ENCODE measurements at regions not wholly inside any gene's neighbourhood (a gene's known extent, or its start where the extent isn't known, plus 50 kb on each side); places are given as distances from the start of the nearest gene placed in this dataset.

GRCh38 chr1:214216021-214216420 lies 64.9 kb upstream of the SMYD2 start:
- no peaks in the 10 kb centered on the region for H3K27me3 ChIP-seq (ENCODE audit: control insufficient read depth, insufficient read depth, low read length)
- H3K36me3 ChIP-seq (ENCODE audit: control insufficient read depth, insufficient read depth, low read length): no peaks in the 10 kb centered on the region
- no CpG with 5 or more reads among the region's 1 CpG for WGBS (ENCODE audit: insufficient coverage)
- H3K27ac ChIP-seq (ENCODE audit: low read depth, low read length): no peak overlapping the region
- no peak overlapping the region for H3K4me3 ChIP-seq (ENCODE audit: low read depth, low read length)
- H3K9me3 ChIP-seq (ENCODE audit: control insufficient read depth, insufficient read depth, low read length): no peaks in the 10 kb centered on the region
- peaks cover 5% of the 10 kb centered on the region for H3K4me1 ChIP-seq (ENCODE audit: control insufficient read depth, insufficient read depth, low read length)
- peak in 1 of 6 donors; percentile 56 for DNase-seq (ENCODE audit: low read depth in 4 of 6, low spot score in 6 of 6)

- H3K27ac ChIP-seq (ENCODE audit: low read depth, low read length): no peak overlapping the region
- no peaks in the 10 kb centered on the region for H3K27me3 ChIP-seq (ENCODE audit: control insufficient read depth, insufficient read depth, low read length)
- no peaks in the 10 kb centered on the region for H3K9me3 ChIP-seq (ENCODE audit: control insufficient read depth, insufficient read depth, low read length)
- H3K4me3 ChIP-seq (ENCODE audit: low read depth, low read length): no peak overlapping the region
- no peaks in the 10 kb centered on the region for H3K36me3 ChIP-seq (ENCODE audit: control insufficient read depth, insufficient read depth, low read length)
- no peak for DNase-seq (ENCODE audit: low read depth in 4 of 6, low spot score in 6 of 6)
- peaks cover 5% of the 10 kb centered on the region for H3K4me1 ChIP-seq (ENCODE audit: control insufficient read depth, insufficient read depth, low read length)
Observed at GRCh38 chr1:214216779-214217178, 64.2 kb upstream of the SMYD2 start.

GRCh38 chr1:214219902-214220301 lies 61.1 kb upstream of the SMYD2 start:
- Histone ChIP-seq H3K9me3 (ENCODE audit: control insufficient read depth, insufficient read depth, low read length) (no peaks in the 10 kb centered on the region), H3K4me3 (ENCODE audit: low read depth, low read length) (no peak overlapping the region), H3K36me3 (ENCODE audit: control insufficient read depth, insufficient read depth, low read length) (no peaks in the 10 kb centered on the region), H3K4me1 (ENCODE audit: control insufficient read depth, insufficient read depth, low read length) (peaks cover 6% of the 10 kb centered on the region), H3K27me3 (ENCODE audit: control insufficient read depth, insufficient read depth, low read length) (no peaks in the 10 kb centered on the region), H3K27ac (ENCODE audit: low read depth, low read length) (no peak overlapping the region)
- 58% methylated on average over 4 of the region's 4 CpGs for WGBS (ENCODE audit: insufficient coverage)
- DNase-seq (ENCODE audit: low read depth in 4 of 6, low spot score in 6 of 6): no peak

- Histone ChIP-seq H3K27ac (ENCODE audit: low read depth, low read length) (no peak overlapping the region), H3K27me3 (ENCODE audit: control insufficient read depth, insufficient read depth, low read length) (no peaks in the 10 kb centered on the region), H3K4me3 (ENCODE audit: low read depth, low read length) (no peak overlapping the region), H3K36me3 (ENCODE audit: control insufficient read depth, insufficient read depth, low read length) (no peaks in the 10 kb centered on the region), H3K9me3 (ENCODE audit: control insufficient read depth, insufficient read depth, low read length) (no peaks in the 10 kb centered on the region), H3K4me1 (ENCODE audit: control insufficient read depth, insufficient read depth, low read length) (peaks cover 10% of the 10 kb centered on the region)
- 100% methylated on average over 2 of the region's 5 CpGs for WGBS (ENCODE audit: insufficient coverage)
- no peak for DNase-seq (ENCODE audit: low read depth in 4 of 6, low spot score in 6 of 6)
Observed at GRCh38 chr1:214220891-214221290, 60.1 kb upstream of the SMYD2 start.

GRCh38 chr1:214224611-214225354 lies 56.2 kb upstream of the SMYD2 start:
- H3K27me3 ChIP-seq (ENCODE audit: control insufficient read depth, insufficient read depth, low read length): no peaks in the 10 kb centered on the region
- H3K9me3 ChIP-seq (ENCODE audit: control insufficient read depth, insufficient read depth, low read length): no peaks in the 10 kb centered on the region
- DNase-seq (ENCODE audit: low read depth in 4 of 6, low spot score in 6 of 6): peak in 3 of 6 donors; percentile 11 to 73 (median 44)
- no peak overlapping the region for H3K27ac ChIP-seq (ENCODE audit: low read depth, low read length)
- H3K36me3 ChIP-seq (ENCODE audit: control insufficient read depth, insufficient read depth, low read length): no peaks in the 10 kb centered on the region
- H3K4me3 ChIP-seq (ENCODE audit: low read depth, low read length): peak overlapping the region; percentile 36
- 7% methylated on average over 14 of the region's 24 CpGs for WGBS (ENCODE audit: insufficient coverage)
- peaks cover 10% of the 10 kb centered on the region for H3K4me1 ChIP-seq (ENCODE audit: control insufficient read depth, insufficient read depth, low read length)

GRCh38 chr1:214228976-214229375 lies 52.0 kb upstream of the SMYD2 start:
- H3K4me1 ChIP-seq (ENCODE audit: control insufficient read depth, insufficient read depth, low read length): peaks cover 10% of the 10 kb centered on the region
- no CpG with 5 or more reads among the region's 3 CpGs for WGBS (ENCODE audit: insufficient coverage)
- H3K9me3 ChIP-seq (ENCODE audit: control insufficient read depth, insufficient read depth, low read length): no peaks in the 10 kb centered on the region
- peak in 1 of 6 donors; percentile 87 for DNase-seq (ENCODE audit: low read depth in 4 of 6, low spot score in 6 of 6)
- H3K27me3 ChIP-seq (ENCODE audit: control insufficient read depth, insufficient read depth, low read length): no peaks in the 10 kb centered on the region
- H3K4me3 ChIP-seq (ENCODE audit: low read depth, low read length): no peak overlapping the region
- H3K27ac ChIP-seq (ENCODE audit: low read depth, low read length): no peak overlapping the region
- H3K36me3 ChIP-seq (ENCODE audit: control insufficient read depth, insufficient read depth, low read length): no peaks in the 10 kb centered on the region

GRCh38 chr1:214229736-214230135 lies 51.2 kb upstream of the SMYD2 start:
- no peaks in the 10 kb centered on the region for H3K36me3 ChIP-seq (ENCODE audit: control insufficient read depth, insufficient read depth, low read length)
- no peak for DNase-seq (ENCODE audit: low read depth in 4 of 6, low spot score in 6 of 6)
- no peaks in the 10 kb centered on the region for H3K27me3 ChIP-seq (ENCODE audit: control insufficient read depth, insufficient read depth, low read length)
- no peaks in the 10 kb centered on the region for H3K9me3 ChIP-seq (ENCODE audit: control insufficient read depth, insufficient read depth, low read length)
- H3K4me3 ChIP-seq (ENCODE audit: low read depth, low read length): no peak overlapping the region
- H3K4me1 ChIP-seq (ENCODE audit: control insufficient read depth, insufficient read depth, low read length): peaks cover 5% of the 10 kb centered on the region
- no peak overlapping the region for H3K27ac ChIP-seq (ENCODE audit: low read depth, low read length)
- WGBS (ENCODE audit: insufficient coverage): no CpG with 5 or more reads among the region's 4 CpGs
